ENCODE measurements at regions not wholly inside any gene's neighbourhood (a gene's known extent, or its start where the extent isn't known, plus 50 kb on each side); places are given as distances from the start of the nearest gene placed in this dataset.

- POLR2A ChIA-PET: no interaction called here
- no peak for TF ChIP-seq ZNF423 (CRISPR knock-in tag; IDR thresholded peaks at IDR 0.05)
- TF ChIP-seq ESRRA (CRISPR knock-in tag; IDR thresholded peaks at IDR 0.05; ENCODE audit: borderline replicate concordance): no peak
- no peak for DNase-seq (ENCODE audit: low spot score)
- Mint-ChIP-seq H3K27ac (no peak overlapping the region), H3K36me3 (0 out of 2 replicates have a peak, but pooled peaks cover 3% of the 10 kb centered on the region), H3K9me3 (peaks cover 11% of the 10 kb centered on the region), H3K4me1 (peaks cover 6% of the 10 kb centered on the region), H3K4me3 (no peak overlapping the region), H3K27me3 (ENCODE audit: low read depth) (peaks cover 6% of the 10 kb centered on the region)
- no peak for ATAC-seq
- CTCF ChIA-PET: no interaction called here
These were observed 85.4 kb upstream of the ZNF516 start for GRCh38 chr18:76580288-76580962.

DNA sequence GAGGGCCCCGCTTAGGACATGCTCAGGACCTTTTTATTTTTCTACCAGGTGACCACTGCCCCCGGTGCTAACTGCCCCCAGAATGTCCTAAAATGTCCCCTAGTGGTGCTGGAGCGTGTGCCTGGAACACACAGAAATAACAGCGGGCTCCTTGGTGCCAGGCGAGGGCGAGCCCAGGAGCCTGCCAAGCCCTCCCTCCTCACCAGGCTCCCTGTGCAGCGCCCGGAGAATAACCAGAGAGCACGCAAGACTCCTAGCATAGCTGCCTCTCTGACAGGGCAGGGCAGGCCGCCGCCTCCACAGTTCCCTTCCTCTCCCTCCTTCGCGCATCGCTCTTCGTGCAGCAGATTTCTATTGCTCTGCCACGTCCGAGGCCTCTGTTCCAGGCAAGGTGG lies 84.3 kb upstream of the ZNF516 start:
- ChIA-PET POLR2A (no interaction called here), CTCF (no interaction called here)
- DNase-seq (ENCODE audit: low spot score): no peak
- peaks cover 6% of the 10 kb centered on the region for H3K27me3 Mint-ChIP-seq (ENCODE audit: low read depth)
- no peak overlapping the region for H3K27ac Mint-ChIP-seq
- H3K36me3 Mint-ChIP-seq: 0 out of 2 replicates have a peak, but pooled peaks cover 4% of the 10 kb centered on the region
- H3K4me3 Mint-ChIP-seq: no peak overlapping the region
- peaks cover 6% of the 10 kb centered on the region for H3K4me1 Mint-ChIP-seq
- TF ChIP-seq E2F1 (CRISPR knock-in tag; IDR thresholded peaks at IDR 0.05) (no peak), IRF2 (CRISPR knock-in tag; IDR thresholded peaks at IDR 0.05; ENCODE audit: borderline replicate concordance, low read depth) (no peak), TEAD4 (CRISPR knock-in tag; IDR thresholded peaks at IDR 0.05) (no peak), MYBL2 (CRISPR knock-in tag; IDR thresholded peaks at IDR 0.05) (no peak), ETV6 (CRISPR knock-in tag; IDR thresholded peaks at IDR 0.05) (no peak), JAZF1 (CRISPR knock-in tag; IDR thresholded peaks at IDR 0.05) (no peak), AFF4 (CRISPR knock-in tag; IDR thresholded peaks at IDR 0.05; ENCODE audit: borderline replicate concordance) (no peak), NFYB (CRISPR knock-in tag; conservative IDR thresholded peaks at IDR 0.05; ENCODE audit: low read depth) (no peak), PRRX2 (CRISPR knock-in tag; IDR thresholded peaks at IDR 0.05) (no peak), ZNF317 (CRISPR knock-in tag; IDR thresholded peaks at IDR 0.05; ENCODE audit: borderline replicate concordance, low read depth) (no peak), MLX (CRISPR knock-in tag; IDR thresholded peaks at IDR 0.05) (no peak), KAT7 (CRISPR knock-in tag; IDR thresholded peaks at IDR 0.05; ENCODE audit: borderline replicate concordance) (no peak), SMAD4 (CRISPR knock-in tag; IDR thresholded peaks at IDR 0.05) (no peak), JUN (CRISPR knock-in tag; IDR thresholded peaks at IDR 0.05) (no peak), MXD4 (CRISPR knock-in tag; IDR thresholded peaks at IDR 0.05; ENCODE audit: borderline replicate concordance) (no peak), TEAD1 (CRISPR knock-in tag; IDR thresholded peaks at IDR 0.05) (no peak), ZNF396 (CRISPR knock-in tag; IDR thresholded peaks at IDR 0.05; ENCODE audit: borderline replicate concordance) (no peak)
- TF ChIP-seq, protein P1, sequence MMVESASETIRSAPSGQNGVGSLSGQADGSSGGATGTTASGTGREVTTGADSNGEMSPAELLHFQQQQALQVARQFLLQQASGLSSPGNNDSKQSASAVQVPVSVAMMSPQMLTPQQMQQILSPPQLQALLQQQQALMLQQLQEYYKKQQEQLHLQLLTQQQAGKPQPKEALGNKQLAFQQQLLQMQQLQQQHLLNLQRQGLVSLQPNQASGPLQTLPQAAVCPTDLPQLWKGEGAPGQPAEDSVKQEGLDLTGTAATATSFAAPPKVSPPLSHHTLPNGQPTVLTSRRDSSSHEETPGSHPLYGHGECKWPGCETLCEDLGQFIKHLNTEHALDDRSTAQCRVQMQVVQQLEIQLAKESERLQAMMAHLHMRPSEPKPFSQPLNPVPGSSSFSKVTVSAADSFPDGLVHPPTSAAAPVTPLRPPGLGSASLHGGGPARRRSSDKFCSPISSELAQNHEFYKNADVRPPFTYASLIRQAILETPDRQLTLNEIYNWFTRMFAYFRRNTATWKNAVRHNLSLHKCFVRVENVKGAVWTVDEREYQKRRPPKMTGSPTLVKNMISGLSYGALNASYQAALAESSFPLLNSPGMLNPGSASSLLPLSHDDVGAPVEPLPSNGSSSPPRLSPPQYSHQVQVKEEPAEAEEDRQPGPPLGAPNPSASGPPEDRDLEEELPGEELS (CRISPR knock-in tag; IDR thresholded peaks at IDR 0.05): no peak
- peaks cover 17% of the 10 kb centered on the region for H3K9me3 Mint-ChIP-seq
- ATAC-seq: peak; percentile 26
